Activated CD4-positive, alpha-beta T cell treated with anti-CD3 and anti-CD28 coated beads for 36 hours (primary cell): ENCODE measurements at regions not wholly inside any gene's neighbourhood (a gene's known extent, or its start where the extent isn't known, plus 50 kb on each side); places are given as distances from the start of the nearest gene placed in this dataset.
"Not testable (repeated sequence)": the region's sequence is repeated elsewhere in the genome, so short reads cannot be mapped to it uniquely, and the experiment has no call there.

Experiments used
- ATAC-seq: fragments of 200-7000 bp; cut with Tn5 transposase; one replicate; pipeline ENCODE4 v1.10.0; 2021; ENCODE audit warnings: mild to moderate bottlenecking, moderate library complexity
- CTCF ChIA-PET: fragments of 350-600 bp; sonication (Branson Sonifier 250); formaldehyde crosslinking; loops from one replicate; lab custom pipeline; 2021; ENCODE audit warnings: antibody characterized with exemption; lab: Charles Lee
- POLR2A ChIA-PET: fragments of 350-600 bp; sonication (Branson Sonifier 250); formaldehyde crosslinking; loops from one replicate; lab custom pipeline; 2021; ENCODE audit warnings: antibody characterized with exemption, inconsistent platforms; lab: Charles Lee
- DNase-seq: peaks from one replicate; pipeline ENCODE4 v3.0.0-alpha.2; 2020
- H3K27ac Mint-ChIP-seq: one replicate; pipeline ENCODE4 v1.8.0; 2021; ENCODE audit warnings: mixed read lengths
- H3K27me3 Mint-ChIP-seq: one replicate; pipeline ENCODE4 v1.8.0; 2021; ENCODE audit warnings: mixed read lengths
- H3K36me3 Mint-ChIP-seq: one replicate; pipeline ENCODE4 v1.8.0; 2021; ENCODE audit warnings: low read depth, mixed read lengths
- H3K4me1 Mint-ChIP-seq: one replicate; pipeline ENCODE4 v1.8.0; 2021; ENCODE audit warnings: mixed read lengths
- H3K4me3 Mint-ChIP-seq: one replicate; pipeline ENCODE4 v1.8.0; 2021; ENCODE audit warnings: mild to moderate bottlenecking, moderate library complexity, mixed read lengths
- H3K9me3 Mint-ChIP-seq: one replicate; pipeline ENCODE4 v1.8.0; 2021; ENCODE audit warnings: low read depth, mixed read lengths
- intact Hi-C, 2 experiments: fragments of 100-400 bp; cut with DNase I in 1 of 2; cut with micrococcal nuclease in 1 of 2; formaldehyde crosslinking; loops; one replicate each; pipeline versions ENCODE4 v1.14.2 to v1.15.1; 2022 to 2024; cut with DNase I, micrococcal nuclease

- peaks cover 13% of the 10 kb centered on the region for H3K36me3 Mint-ChIP-seq
- DNase-seq, ATAC-seq, H3K27ac Mint-ChIP-seq, CTCF ChIA-PET, intact Hi-C loops, POLR2A ChIA-PET, H3K4me3 Mint-ChIP-seq, H3K27me3 Mint-ChIP-seq: not testable (repeated sequence)
- peaks cover 25% of the 10 kb centered on the region for H3K9me3 Mint-ChIP-seq
- H3K4me1 Mint-ChIP-seq = peaks cover 13% of the 10 kb centered on the region
Observed at GRCh38 chr22:11369612-11370307, 4158.2 kb upstream of the OR11H1 start.

- H3K27me3 Mint-ChIP-seq, ATAC-seq, intact Hi-C loops, CTCF ChIA-PET, H3K4me3 Mint-ChIP-seq, DNase-seq, H3K27ac Mint-ChIP-seq, POLR2A ChIA-PET: not testable (repeated sequence)
- Mint-ChIP-seq H3K36me3 (peaks cover 13% of the 10 kb centered on the region), H3K4me1 (peaks cover 13% of the 10 kb centered on the region), H3K9me3 (peaks cover 25% of the 10 kb centered on the region)
Observed at GRCh38 chr22:11370311-11370710, 4157.7 kb upstream of the OR11H1 start.
